Calu3 (cell line): ENCODE measurements at regions not wholly inside any gene's neighbourhood (a gene's known extent, or its start where the extent isn't known, plus 50 kb on each side); places are given as distances from the start of the nearest gene placed in this dataset.

Experiments
- BruUV-seq: library from RNA; stranded (reverse); fragments of 400-500 nt; replicated peaks from 2 replicates; lab custom pipeline; 2021; lab: Mats Ljungman, UMichigan
- CTCF ChIA-PET: fragments of 300-600 bp; sonication (Branson Sonifier 250); formaldehyde crosslinking; loops from one replicate; lab custom pipeline; 2022; ENCODE audit warnings: antibody characterized with exemption; lab: Charles Lee
- DNase-seq: peaks from one replicate; pipeline ENCODE4 v3.0.0; 2022
- H3K27ac Mint-ChIP-seq: one replicate; pipeline ENCODE4 v1.8.0; 2022; ENCODE audit warnings: mixed read lengths; ENCODE audit not compliant: unreplicated experiment
- H3K27me3 Mint-ChIP-seq: one replicate; pipeline ENCODE4 v1.8.0; 2022; ENCODE audit warnings: mixed read lengths; ENCODE audit not compliant: unreplicated experiment
- H3K36me3 Mint-ChIP-seq: one replicate; pipeline ENCODE4 v1.8.0; 2022; ENCODE audit warnings: mild to moderate bottlenecking, moderate library complexity, mixed read lengths; ENCODE audit not compliant: insufficient read depth, unreplicated experiment
- H3K4me1 Mint-ChIP-seq: one replicate; pipeline ENCODE4 v1.8.0; 2022; ENCODE audit warnings: mild to moderate bottlenecking, low read depth, mixed read lengths; ENCODE audit not compliant: unreplicated experiment
- H3K4me3 Mint-ChIP-seq: one replicate; pipeline ENCODE4 v1.8.0; 2022; ENCODE audit warnings: mild to moderate bottlenecking, low read depth, moderate library complexity, mixed read lengths; ENCODE audit not compliant: unreplicated experiment
- H3K9me3 Mint-ChIP-seq: one replicate; pipeline ENCODE4 v1.8.0; 2022; ENCODE audit warnings: low read depth, mixed read lengths; ENCODE audit not compliant: unreplicated experiment
- intact Hi-C: fragments of 100-400 bp; cut with micrococcal nuclease; formaldehyde crosslinking; loops from one replicate; pipeline ENCODE4 v1.10.0; 2022; ENCODE audit not compliant: unreplicated experiment
- TF ChIP-seq, protein P1 (sequence below): fragments of 200-600 bp; IDR thresholded peaks from one replicate; pipeline ENCODE4 v1.8.0; 2022; ENCODE audit warnings: antibody characterized with exemption; ENCODE audit not compliant: unreplicated experiment

DNA sequence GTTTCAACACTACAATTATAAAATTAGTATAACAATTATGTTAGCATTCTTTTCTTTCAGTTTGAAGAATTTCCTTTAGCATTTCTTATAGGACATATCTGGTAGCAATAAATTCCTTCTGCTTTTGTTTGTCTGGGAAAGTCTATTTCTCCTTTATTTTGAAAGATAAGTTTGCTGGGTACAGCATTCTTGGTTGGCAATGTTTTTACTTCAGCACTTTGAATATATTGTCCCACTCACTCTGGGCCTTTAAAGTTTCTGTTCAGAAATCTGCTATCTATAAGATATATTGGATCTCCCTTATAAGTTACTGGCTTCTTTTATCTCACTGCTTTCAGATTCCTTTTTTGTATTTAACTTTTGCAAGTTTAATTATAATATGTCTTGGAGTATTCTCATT is 222.1 kb downstream of the PARM1 start:
- TF ChIP-seq, protein P1, sequence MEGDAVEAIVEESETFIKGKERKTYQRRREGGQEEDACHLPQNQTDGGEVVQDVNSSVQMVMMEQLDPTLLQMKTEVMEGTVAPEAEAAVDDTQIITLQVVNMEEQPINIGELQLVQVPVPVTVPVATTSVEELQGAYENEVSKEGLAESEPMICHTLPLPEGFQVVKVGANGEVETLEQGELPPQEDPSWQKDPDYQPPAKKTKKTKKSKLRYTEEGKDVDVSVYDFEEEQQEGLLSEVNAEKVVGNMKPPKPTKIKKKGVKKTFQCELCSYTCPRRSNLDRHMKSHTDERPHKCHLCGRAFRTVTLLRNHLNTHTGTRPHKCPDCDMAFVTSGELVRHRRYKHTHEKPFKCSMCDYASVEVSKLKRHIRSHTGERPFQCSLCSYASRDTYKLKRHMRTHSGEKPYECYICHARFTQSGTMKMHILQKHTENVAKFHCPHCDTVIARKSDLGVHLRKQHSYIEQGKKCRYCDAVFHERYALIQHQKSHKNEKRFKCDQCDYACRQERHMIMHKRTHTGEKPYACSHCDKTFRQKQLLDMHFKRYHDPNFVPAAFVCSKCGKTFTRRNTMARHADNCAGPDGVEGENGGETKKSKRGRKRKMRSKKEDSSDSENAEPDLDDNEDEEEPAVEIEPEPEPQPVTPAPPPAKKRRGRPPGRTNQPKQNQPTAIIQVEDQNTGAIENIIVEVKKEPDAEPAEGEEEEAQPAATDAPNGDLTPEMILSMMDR = no peak
- intact Hi-C loops = no loop called here
- CTCF ChIA-PET = no interaction called here
- DNase-seq = no peak
- Mint-ChIP-seq H3K27me3 (peaks cover 35% of the 10 kb centered on the region), H3K4me3 (no peak overlapping the region), H3K9me3 (peaks cover 9% of the 10 kb centered on the region), H3K36me3 (no peaks in the 10 kb centered on the region), H3K27ac (no peak overlapping the region), H3K4me1 (no peaks in the 10 kb centered on the region)
- no TSS peak for BruUV-seq

DNA sequence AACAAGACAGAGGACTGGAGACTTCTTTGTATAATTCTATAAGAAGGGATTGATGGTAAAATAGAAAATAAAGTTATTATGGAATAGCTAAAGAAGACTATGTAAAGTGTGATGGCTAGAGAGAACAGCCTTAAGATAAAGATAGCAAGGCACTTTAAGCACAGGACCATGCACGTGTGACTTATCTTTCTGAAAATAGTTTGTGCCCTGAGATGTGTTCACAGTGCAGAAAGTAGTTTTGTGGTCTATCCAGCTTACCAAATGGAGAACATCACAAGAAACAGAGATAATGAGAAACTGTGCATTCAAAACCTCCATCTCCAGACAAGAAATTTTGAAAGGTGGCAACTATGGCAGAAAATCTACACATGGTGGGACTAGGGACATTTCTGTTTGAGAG is 213.3 kb downstream of the PARM1 start:
- H3K36me3 Mint-ChIP-seq = no peaks in the 10 kb centered on the region
- H3K27me3 Mint-ChIP-seq = peaks cover 31% of the 10 kb centered on the region
- BruUV-seq = no TSS peak
- TF ChIP-seq, protein P1 = no peak
- H3K9me3 Mint-ChIP-seq = no peaks in the 10 kb centered on the region
- DNase-seq = no peak
- intact Hi-C loops = no loop called here
- H3K27ac Mint-ChIP-seq = no peak overlapping the region
- CTCF ChIA-PET = no interaction called here
- H3K4me3 Mint-ChIP-seq = no peak overlapping the region
- no peaks in the 10 kb centered on the region for H3K4me1 Mint-ChIP-seq

DNA sequence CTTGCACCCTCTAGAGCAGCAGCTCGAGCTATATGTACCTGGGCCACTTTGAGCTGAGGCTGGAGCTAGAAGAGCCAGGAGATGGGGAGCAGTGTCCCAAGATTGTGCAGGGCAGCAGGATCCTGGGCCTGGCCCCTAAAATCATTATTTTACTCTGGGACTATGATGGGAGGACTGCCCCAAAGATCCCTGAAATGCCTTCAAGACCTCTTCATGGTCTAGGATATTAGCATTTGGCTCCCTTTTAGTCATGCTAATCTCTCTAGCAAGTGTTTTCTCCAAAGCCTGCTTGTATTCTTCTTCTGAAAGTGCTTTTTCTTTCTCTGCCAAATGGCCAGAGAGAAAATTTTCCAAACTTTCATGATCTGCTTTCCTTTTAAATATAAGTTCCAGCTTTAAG is 211.6 kb downstream of the PARM1 start:
- no peak for DNase-seq
- H3K27me3 Mint-ChIP-seq = peaks cover 28% of the 10 kb centered on the region
- H3K4me3 Mint-ChIP-seq = no peak overlapping the region
- no peaks in the 10 kb centered on the region for H3K4me1 Mint-ChIP-seq
- CTCF ChIA-PET = interaction anchor here (0.8 kb wide), 1 partner anchor 26 kb away, joined by 3 read pairs; no protein-coding TSS in a partner anchor
- H3K9me3 Mint-ChIP-seq = no peaks in the 10 kb centered on the region
- no TSS peak for BruUV-seq
- TF ChIP-seq, protein P1 = no peak
- H3K36me3 Mint-ChIP-seq = no peaks in the 10 kb centered on the region
- no peak overlapping the region for H3K27ac Mint-ChIP-seq
- intact Hi-C loops = no loop called here

DNA sequence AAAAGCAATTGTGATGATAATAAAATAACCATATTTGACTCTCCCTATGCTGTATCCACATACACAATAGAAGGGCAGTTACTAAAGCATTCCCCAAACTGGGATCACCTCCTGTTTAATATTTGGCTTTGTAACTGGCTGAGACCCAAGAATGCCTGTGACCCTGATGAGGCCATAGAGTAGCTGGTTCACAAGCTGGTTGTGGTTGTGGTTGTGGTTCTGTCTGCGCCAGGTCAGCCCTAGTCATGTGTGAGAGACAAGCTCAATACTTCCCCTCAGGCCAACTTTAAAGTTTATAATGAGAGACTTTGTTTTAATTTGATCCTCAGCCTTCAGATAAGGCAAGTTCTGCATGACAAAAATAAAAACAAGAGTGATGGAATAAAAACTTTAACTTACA is 209.9 kb downstream of the PARM1 start:
- H3K27ac Mint-ChIP-seq = no peak overlapping the region
- H3K4me1 Mint-ChIP-seq = no peaks in the 10 kb centered on the region
- intact Hi-C loops = no loop called here

More for the DNA sequence above, 209.9 kb downstream of the PARM1 start:
- Mint-ChIP-seq H3K9me3 (no peaks in the 10 kb centered on the region), H3K27me3 (peaks cover 17% of the 10 kb centered on the region), H3K4me3 (no peak overlapping the region), H3K36me3 (no peaks in the 10 kb centered on the region)
- no TSS peak for BruUV-seq
- no peak for DNase-seq
- TF ChIP-seq, protein P1 = no peak
- CTCF ChIA-PET = interaction anchor here (0.9 kb wide), 1 partner anchor 18 kb away, joined by 7 read pairs; no protein-coding TSS in a partner anchor
